ENCODE measurements at regions not wholly inside any gene's neighbourhood (a gene's known extent, or its start where the extent isn't known, plus 50 kb on each side); places are given as distances from the start of the nearest gene placed in this dataset.

- DNase-seq (ENCODE audit: low spot score) = no peak
- no peak for TF ChIP-seq CTCF (IDR thresholded peaks at IDR 0.05; ENCODE audit: borderline replicate concordance, control extremely low read depth, extremely low read depth, insufficient read depth, missing control alignments)
- in situ Hi-C loops (cut with MboI; ENCODE audit: low sequenced_read_pairs, unreplicated experiment) = no loop called here
Observed at GRCh38 chr11:39435641-39436040, 2023.8 kb downstream of the LRRC4C start.

DNA sequence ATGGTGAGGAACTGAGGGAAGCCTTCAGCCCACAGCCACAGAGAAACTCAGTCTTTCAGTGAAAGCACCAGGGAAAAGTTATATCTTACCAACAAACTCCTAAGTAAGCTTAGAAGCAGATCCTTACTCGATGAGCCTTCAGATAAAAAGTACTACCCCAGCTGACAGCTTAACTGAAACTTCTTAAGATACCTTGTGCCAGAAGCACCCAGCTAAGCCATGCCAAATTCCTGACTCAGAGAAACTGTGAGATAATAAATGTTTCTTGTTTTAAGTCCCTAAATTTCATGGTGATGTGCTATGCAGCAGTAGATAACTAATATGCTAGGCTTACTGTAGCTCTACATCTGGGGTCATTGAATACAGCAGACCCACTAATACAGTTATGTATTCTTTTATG lies 2025.0 kb downstream of the LRRC4C start:
- in situ Hi-C loops (cut with MboI; ENCODE audit: low sequenced_read_pairs, unreplicated experiment) = no loop called here
- DNase-seq (ENCODE audit: low spot score) = no peak
- TF ChIP-seq CTCF (IDR thresholded peaks at IDR 0.05; ENCODE audit: borderline replicate concordance, control extremely low read depth, extremely low read depth, insufficient read depth, missing control alignments) = no peak

GRCh38 chr11:39432929-39433328 lies 2026.5 kb downstream of the LRRC4C start:
- in situ Hi-C loops (cut with MboI; ENCODE audit: low sequenced_read_pairs, unreplicated experiment) = no loop called here
- no peak for DNase-seq (ENCODE audit: low spot score)
- no peak for TF ChIP-seq CTCF (IDR thresholded peaks at IDR 0.05; ENCODE audit: borderline replicate concordance, control extremely low read depth, extremely low read depth, insufficient read depth, missing control alignments)

- in situ Hi-C loops (cut with MboI; ENCODE audit: low sequenced_read_pairs, unreplicated experiment) = no loop called here
- no peak for TF ChIP-seq CTCF (IDR thresholded peaks at IDR 0.05; ENCODE audit: borderline replicate concordance, control extremely low read depth, extremely low read depth, insufficient read depth, missing control alignments)
- DNase-seq (ENCODE audit: low spot score) = no peak
Observed at GRCh38 chr11:39425226-39425625, 2034.2 kb downstream of the LRRC4C start.

DNA sequence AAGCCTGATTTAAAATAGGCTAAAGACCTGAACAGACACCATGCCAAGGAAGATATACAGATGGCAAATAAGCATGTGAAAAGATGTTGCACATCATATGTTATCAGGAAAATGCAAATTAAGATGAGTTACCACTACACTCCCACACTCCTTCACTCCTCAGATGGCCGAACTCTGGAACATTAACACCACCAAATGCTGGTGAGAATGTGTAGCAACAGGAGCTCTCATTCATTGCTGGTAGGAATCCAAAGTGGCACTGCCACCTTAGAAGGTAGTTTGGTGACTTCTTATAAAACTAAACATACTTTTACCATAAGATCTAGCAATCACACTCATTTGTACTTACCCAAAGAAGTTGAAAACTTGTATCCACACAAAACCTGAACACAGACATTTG lies 2047.3 kb downstream of the LRRC4C start:
- in situ Hi-C loops (cut with MboI; ENCODE audit: low sequenced_read_pairs, unreplicated experiment) = no loop called here
- TF ChIP-seq CTCF (IDR thresholded peaks at IDR 0.05; ENCODE audit: borderline replicate concordance, control extremely low read depth, extremely low read depth, insufficient read depth, missing control alignments) = no peak
- DNase-seq (ENCODE audit: low spot score) = no peak

- in situ Hi-C loops (cut with MboI; ENCODE audit: low sequenced_read_pairs, unreplicated experiment) = no loop called here
- TF ChIP-seq CTCF (IDR thresholded peaks at IDR 0.05; ENCODE audit: borderline replicate concordance, control extremely low read depth, extremely low read depth, insufficient read depth, missing control alignments) = no peak
- DNase-seq (ENCODE audit: low spot score) = no peak
Observed at GRCh38 chr11:39385911-39386310, 2073.5 kb downstream of the LRRC4C start.

Measured in GM13976 (cell line).